ENCODE measurements at regions not wholly inside any gene's neighbourhood (a gene's known extent, or its start where the extent isn't known, plus 50 kb on each side); places are given as distances from the start of the nearest gene placed in this dataset.
A peak's percentile ranks its signal among the peaks of the same experiment; 100 is the strongest.

DNA sequence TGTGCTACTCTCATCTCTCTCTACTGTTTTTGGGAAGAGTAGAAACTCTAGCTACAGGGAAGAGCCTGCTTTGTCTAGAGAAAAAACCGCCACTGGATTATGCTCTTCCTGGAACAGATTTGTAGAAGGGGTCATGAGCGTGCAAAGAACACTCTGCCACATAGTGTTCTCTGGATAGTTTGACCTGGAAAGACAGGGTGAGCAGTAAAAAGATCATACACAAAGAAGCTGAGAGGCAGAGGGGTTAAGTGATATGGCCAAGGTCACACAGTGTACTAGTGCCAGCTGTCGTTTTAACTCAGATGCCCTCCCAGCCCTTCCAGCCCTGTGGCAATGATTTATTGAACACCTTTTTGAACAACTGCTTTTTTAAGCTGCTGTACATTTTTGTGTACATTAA is 182.2 kb downstream of the NNT start:
- WGBS, result 60% methylated on average over 2 of the region's 3 CpGs
- Histone ChIP-seq H3K79me1 (replicated peaks; ENCODE audit: low read length, poor library complexity, severe bottlenecking) (no peaks in the 10 kb centered on the region), H3K23ac (ENCODE audit: low read length in 2 of 2) (no peak overlapping the region), H3K27me3 (ENCODE audit: control insufficient read depth in 1 of 2, insufficient read depth in 1 of 2, low read length in 2 of 2) (no peaks in the 10 kb centered on the region), H2BK12ac (ENCODE audit: low read length in 2 of 2) (no peak overlapping the region), H3K18ac (ENCODE audit: low read depth in 1 of 2, low read length in 2 of 2) (no peak overlapping the region), H2AFZ (ENCODE audit: low read depth, low read length) (no peak overlapping the region), H4K91ac (ENCODE audit: low read length) (no peak overlapping the region), H3K4me2 (ENCODE audit: low read length, poor library complexity, severe bottlenecking) (no peak overlapping the region), H2BK120ac (ENCODE audit: low read depth, low read length) (no peak overlapping the region), H2BK5ac (ENCODE audit: low read depth, low read length, poor library complexity, severe bottlenecking) (no peak overlapping the region), H2AK5ac (ENCODE audit: low read length, severe bottlenecking) (no peak overlapping the region), H4K8ac (ENCODE audit: low read length) (no peak overlapping the region), H3K36me3 (ENCODE audit: control insufficient read depth in 1 of 2, insufficient read depth in 2 of 2, low read depth in 1 of 2, low read length in 2 of 2) (no peaks in the 10 kb centered on the region), H3K4me3 (ENCODE audit: insufficient read depth in 1 of 2, low read depth in 1 of 2, low read length in 2 of 2) (no peak overlapping the region), H3K14ac (ENCODE audit: low read length in 2 of 2) (no peak overlapping the region), H3K9me3 (ENCODE audit: control insufficient read depth, low read length) (peaks cover 7% of the 10 kb centered on the region), H3K27ac (ENCODE audit: low read length, poor library complexity, severe bottlenecking) (no peak overlapping the region), H2BK15ac (ENCODE audit: low read depth, poor library complexity, severe bottlenecking) (no peak overlapping the region), H3K4ac (ENCODE audit: low read depth in 1 of 2, low read length in 2 of 2) (no peak overlapping the region), H3K4me1 (ENCODE audit: control insufficient read depth, insufficient read depth, low read depth, low read length) (no peaks in the 10 kb centered on the region), H3K9ac (ENCODE audit: low read length) (no peak overlapping the region)
- no peak for DNase-seq

DNA sequence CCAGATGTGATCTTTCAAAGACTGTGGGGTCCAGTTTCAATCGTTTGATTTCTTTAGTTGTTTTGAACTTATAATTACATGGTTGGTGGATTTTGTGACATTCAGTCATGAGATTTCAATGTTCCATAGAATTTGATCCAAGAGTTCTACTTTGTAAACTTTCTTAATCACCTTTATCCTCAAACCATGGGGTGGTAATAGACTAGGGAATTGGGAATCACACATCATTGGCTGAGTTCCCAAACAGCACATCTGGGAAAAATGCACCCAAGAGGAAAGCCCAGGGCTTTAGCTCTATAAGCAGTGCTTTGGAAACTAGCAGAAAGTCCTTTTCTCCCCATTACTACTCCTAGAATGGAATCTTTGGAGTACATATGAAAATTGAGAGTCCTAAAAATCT is 177.6 kb downstream of the NNT start:
- 86% methylated on average over 1 of the region's 1 CpG for WGBS
- Histone ChIP-seq H3K23ac (ENCODE audit: low read length in 2 of 2) (no peak overlapping the region), H3K9ac (ENCODE audit: low read length) (no peak overlapping the region)

DNA sequence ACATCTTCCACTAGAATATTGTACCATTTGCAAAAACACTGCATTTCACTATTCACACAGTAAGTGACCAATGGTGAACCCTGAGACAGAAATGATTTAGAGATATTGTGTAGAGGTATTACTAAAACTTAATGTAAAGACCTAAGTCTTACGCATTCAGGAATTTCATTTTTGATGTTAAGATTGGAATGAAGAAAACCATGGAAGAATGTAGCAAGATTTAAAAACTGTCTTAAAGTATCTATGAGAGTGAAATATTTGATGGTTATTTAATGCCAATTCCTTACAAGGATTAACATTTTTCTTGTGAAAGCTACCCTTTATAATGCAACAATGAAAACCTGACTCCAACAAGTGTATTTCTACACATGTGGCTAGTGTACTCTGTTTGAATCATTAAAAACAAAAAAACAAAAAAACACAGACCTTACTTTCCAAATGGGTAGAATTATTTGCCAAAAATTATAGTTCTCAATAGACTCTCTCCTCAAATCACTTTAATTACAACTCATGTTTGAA is 172.0 kb downstream of the NNT start:
- no peak overlapping the region for H2AK5ac ChIP-seq (ENCODE audit: low read length, severe bottlenecking)
- H3K14ac ChIP-seq (ENCODE audit: low read length in 2 of 2), result no peak overlapping the region
- H2BK15ac ChIP-seq (ENCODE audit: low read depth, poor library complexity, severe bottlenecking), result no peak overlapping the region
- no peak overlapping the region for H3K23ac ChIP-seq (ENCODE audit: low read length in 2 of 2)
- H3K79me1 ChIP-seq (replicated peaks; ENCODE audit: low read length, poor library complexity, severe bottlenecking), result no peaks in the 10 kb centered on the region
- no peak overlapping the region for H3K4ac ChIP-seq (ENCODE audit: low read depth in 1 of 2, low read length in 2 of 2)
- no peak overlapping the region for H4K91ac ChIP-seq (ENCODE audit: low read length)
- H2AFZ ChIP-seq (ENCODE audit: low read depth, low read length), result no peak overlapping the region
- no peaks in the 10 kb centered on the region for H3K27me3 ChIP-seq (ENCODE audit: control insufficient read depth in 1 of 2, insufficient read depth in 1 of 2, low read length in 2 of 2)
- H3K36me3 ChIP-seq (ENCODE audit: control insufficient read depth in 1 of 2, insufficient read depth in 2 of 2, low read depth in 1 of 2, low read length in 2 of 2), result no peaks in the 10 kb centered on the region
- H3K18ac ChIP-seq (ENCODE audit: low read depth in 1 of 2, low read length in 2 of 2), result no peak overlapping the region
- no peak overlapping the region for H2BK12ac ChIP-seq (ENCODE audit: low read length in 2 of 2)
- no peak overlapping the region for H4K8ac ChIP-seq (ENCODE audit: low read length)
- no peak overlapping the region for H2BK5ac ChIP-seq (ENCODE audit: low read depth, low read length, poor library complexity, severe bottlenecking)
- H3K4me3 ChIP-seq (ENCODE audit: insufficient read depth in 1 of 2, low read depth in 1 of 2, low read length in 2 of 2), result no peak overlapping the region
- H3K9ac ChIP-seq (ENCODE audit: low read length), result no peak overlapping the region
- no peak overlapping the region for H3K27ac ChIP-seq (ENCODE audit: low read length, poor library complexity, severe bottlenecking)
- no peaks in the 10 kb centered on the region for H3K9me3 ChIP-seq (ENCODE audit: control insufficient read depth, low read length)
- WGBS, result 95% methylated on average over 1 of the region's 1 CpG
- H2BK120ac ChIP-seq (ENCODE audit: low read depth, low read length), result no peak overlapping the region
- peaks cover 2% of the 10 kb centered on the region for H3K4me1 ChIP-seq (ENCODE audit: control insufficient read depth, insufficient read depth, low read depth, low read length)
- H3K4me2 ChIP-seq (ENCODE audit: low read length, poor library complexity, severe bottlenecking), result no peak overlapping the region
- no peak for DNase-seq

More for the DNA sequence above, 177.6 kb downstream of the NNT start:
- no peak overlapping the region for H2BK5ac ChIP-seq (ENCODE audit: low read depth, low read length, poor library complexity, severe bottlenecking)
- H3K4me1 ChIP-seq (ENCODE audit: control insufficient read depth, insufficient read depth, low read depth, low read length), result no peaks in the 10 kb centered on the region
- H2BK120ac ChIP-seq (ENCODE audit: low read depth, low read length), result no peak overlapping the region
- H3K27ac ChIP-seq (ENCODE audit: low read length, poor library complexity, severe bottlenecking), result no peak overlapping the region
- no peak overlapping the region for H2BK12ac ChIP-seq (ENCODE audit: low read length in 2 of 2)
- no peak overlapping the region for H3K4me2 ChIP-seq (ENCODE audit: low read length, poor library complexity, severe bottlenecking)
- H3K36me3 ChIP-seq (ENCODE audit: control insufficient read depth in 1 of 2, insufficient read depth in 2 of 2, low read depth in 1 of 2, low read length in 2 of 2), result no peaks in the 10 kb centered on the region
- no peak overlapping the region for H4K8ac ChIP-seq (ENCODE audit: low read length)
- no peak overlapping the region for H3K18ac ChIP-seq (ENCODE audit: low read depth in 1 of 2, low read length in 2 of 2)
- no peaks in the 10 kb centered on the region for H3K79me1 ChIP-seq (replicated peaks; ENCODE audit: low read length, poor library complexity, severe bottlenecking)
- no peak overlapping the region for H2BK15ac ChIP-seq (ENCODE audit: low read depth, poor library complexity, severe bottlenecking)
- H3K4me3 ChIP-seq (ENCODE audit: insufficient read depth in 1 of 2, low read depth in 1 of 2, low read length in 2 of 2), result no peak overlapping the region
- H3K4ac ChIP-seq (ENCODE audit: low read depth in 1 of 2, low read length in 2 of 2), result no peak overlapping the region
- H3K27me3 ChIP-seq (ENCODE audit: control insufficient read depth in 1 of 2, insufficient read depth in 1 of 2, low read length in 2 of 2), result no peaks in the 10 kb centered on the region
- no peak overlapping the region for H4K91ac ChIP-seq (ENCODE audit: low read length)
- H3K14ac ChIP-seq (ENCODE audit: low read length in 2 of 2), result no peak overlapping the region
- peak; percentile 17 for DNase-seq
- H2AFZ ChIP-seq (ENCODE audit: low read depth, low read length), result no peak overlapping the region
- H3K9me3 ChIP-seq (ENCODE audit: control insufficient read depth, low read length), result no peaks in the 10 kb centered on the region
- H2AK5ac ChIP-seq (ENCODE audit: low read length, severe bottlenecking), result no peak overlapping the region

DNA sequence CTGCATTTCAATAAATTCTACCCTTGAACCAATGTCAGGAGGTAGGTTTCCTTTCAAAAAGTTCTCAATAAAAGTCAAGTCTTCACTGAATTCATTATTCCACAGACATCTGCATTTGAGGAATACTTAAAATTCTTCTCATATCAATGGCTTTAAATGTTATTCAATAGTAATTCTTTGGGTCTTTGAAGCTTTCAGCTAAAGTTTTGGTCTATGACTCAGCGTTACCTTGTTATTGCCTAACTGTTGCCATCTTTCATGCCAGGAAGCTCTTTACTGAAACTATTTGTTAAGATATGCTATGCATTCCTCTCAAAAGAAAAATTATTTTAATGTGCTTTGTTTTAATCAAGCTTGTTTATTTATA is 170.5 kb downstream of the NNT start:
- Histone ChIP-seq H2AK5ac (ENCODE audit: low read length, severe bottlenecking) (no peak overlapping the region), H2BK120ac (ENCODE audit: low read depth, low read length) (peak overlapping the region; percentile 49), H2AFZ (ENCODE audit: low read depth, low read length) (no peak overlapping the region), H4K91ac (ENCODE audit: low read length) (no peak overlapping the region), H3K4me2 (ENCODE audit: low read length, poor library complexity, severe bottlenecking) (no peak overlapping the region), H3K9ac (ENCODE audit: low read length) (peak overlapping the region; percentile 49), H3K23ac (ENCODE audit: low read length in 2 of 2) (no peak overlapping the region), H3K79me1 (replicated peaks; ENCODE audit: low read length, poor library complexity, severe bottlenecking) (no peaks in the 10 kb centered on the region), H3K36me3 (ENCODE audit: control insufficient read depth in 1 of 2, insufficient read depth in 2 of 2, low read depth in 1 of 2, low read length in 2 of 2) (no peaks in the 10 kb centered on the region), H3K18ac (ENCODE audit: low read depth in 1 of 2, low read length in 2 of 2) (peak overlapping the region in 1 of 2 experiments; percentile 91), H3K27me3 (ENCODE audit: control insufficient read depth in 1 of 2, insufficient read depth in 1 of 2, low read length in 2 of 2) (no peaks in the 10 kb centered on the region), H2BK15ac (ENCODE audit: low read depth, poor library complexity, severe bottlenecking) (no peak overlapping the region), H3K9me3 (ENCODE audit: control insufficient read depth, low read length) (no peaks in the 10 kb centered on the region), H2BK5ac (ENCODE audit: low read depth, low read length, poor library complexity, severe bottlenecking) (no peak overlapping the region), H3K14ac (ENCODE audit: low read length in 2 of 2) (no peak overlapping the region), H3K4ac (ENCODE audit: low read depth in 1 of 2, low read length in 2 of 2) (no peak overlapping the region), H3K4me1 (ENCODE audit: control insufficient read depth, insufficient read depth, low read depth, low read length) (peaks cover 2% of the 10 kb centered on the region), H2BK12ac (ENCODE audit: low read length in 2 of 2) (peak overlapping the region in 1 of 2 experiments; percentile 66), H4K8ac (ENCODE audit: low read length) (no peak overlapping the region), H3K27ac (ENCODE audit: low read length, poor library complexity, severe bottlenecking) (peak overlapping the region; percentile 99), H3K4me3 (ENCODE audit: insufficient read depth in 1 of 2, low read depth in 1 of 2, low read length in 2 of 2) (no peak overlapping the region)
- DNase-seq, result peak; percentile 31
- no CpG with 5 or more reads among the region's 1 CpG for WGBS
